Hepatocyte (in vitro differentiated cells): ENCODE measurements at regions not wholly inside any gene's neighbourhood (a gene's known extent, or its start where the extent isn't known, plus 50 kb on each side); places are given as distances from the start of the nearest gene placed in this dataset.

Experiments used
- DNase-seq: peaks from one replicate; pipeline ENCODE4 v3.0.0-alpha.2; 2016; ENCODE audit warnings: low spot score
- H2AFZ ChIP-seq: fragments of 200-600 bp; sonication (generic); 2 replicates; pipeline ENCODE4 v1.6.0; 2016; ENCODE audit warnings: antibody characterized with exemption, mild to moderate bottlenecking
- H3K27ac ChIP-seq: fragments of 200-600 bp; sonication (generic); 2 replicates; pipeline ENCODE4 v1.5.1; 2016; ENCODE audit warnings: mild to moderate bottlenecking
- H3K27me3 ChIP-seq: fragments of 200-600 bp; sonication (generic); 2 replicates; pipeline ENCODE4 v1.6.1; 2016
- H3K36me3 ChIP-seq: fragments of 200-600 bp; sonication (generic); replicated peaks from 2 replicates; pipeline ENCODE4 v1.5.1; 2016; ENCODE audit warnings: low read depth; ENCODE audit not compliant: insufficient read depth
- H3K4me1 ChIP-seq: fragments of 200-600 bp; sonication (generic); 2 replicates; pipeline ENCODE4 v1.5.1; 2016; ENCODE audit warnings: mild to moderate bottlenecking, moderate library complexity; ENCODE audit not compliant: insufficient read depth
- H3K4me2 ChIP-seq: fragments of 200-600 bp; sonication (generic); 2 replicates; pipeline ENCODE4 v1.6.0; 2016
- H3K4me3 ChIP-seq: fragments of 200-600 bp; sonication (generic); 2 replicates; pipeline ENCODE4 v1.5.1; 2016; ENCODE audit warnings: mild to moderate bottlenecking
- H3K79me2 ChIP-seq: fragments of 200-600 bp; sonication (generic); 2 replicates; pipeline ENCODE4 v1.6.0; 2017; ENCODE audit warnings: mild to moderate bottlenecking
- H3K9me2 ChIP-seq: fragments of 200-600 bp; sonication (generic); replicated peaks from 2 replicates; pipeline ENCODE4 v1.6.0; 2017; ENCODE audit warnings: mild to moderate bottlenecking; ENCODE audit not compliant: insufficient read depth
- H3K9me3 ChIP-seq: fragments of 200-600 bp; sonication (generic); 2 replicates; pipeline ENCODE4 v1.5.1; 2016; ENCODE audit warnings: low read depth, mild to moderate bottlenecking
- H4K20me1 ChIP-seq: fragments of 200-600 bp; sonication (generic); 2 replicates; pipeline ENCODE4 v1.6.0; 2016; ENCODE audit warnings: mild to moderate bottlenecking; ENCODE audit not compliant: insufficient read depth, poor library complexity, severe bottlenecking
- CTCF ChIP-seq: fragments of 200-600 bp; sonication (generic); IDR thresholded peaks from 2 replicates; pipeline ENCODE4 v1.5.1; 2016; ENCODE audit warnings: antibody characterized with exemption, mild to moderate bottlenecking; ENCODE audit not compliant: poor library complexity
- EZH2 ChIP-seq: fragments of 200-600 bp; sonication (generic); IDR thresholded peaks from 2 replicates; pipeline ENCODE4 v1.6.1; 2016; ENCODE audit warnings: antibody characterized with exemption, mild to moderate bottlenecking, borderline replicate concordance
- EZH2phosphoT487 ChIP-seq: fragments of 200-600 bp; sonication (generic); IDR thresholded peaks from one replicate; pipeline ENCODE4 v1.6.1; 2018; ENCODE audit warnings: antibody characterized with exemption, mild to moderate bottlenecking, low read depth, moderate library complexity; ENCODE audit not compliant: unreplicated experiment, severe bottlenecking
- WGBS: methylation state at CpG from one replicate; pipeline ENCODE4 v1.1.6; 2016; ENCODE audit warnings: low lambda C conversion rate; ENCODE audit errors: missing lambda C conversion rate; 5-methylcytosine and 5-hydroxymethylcytosine counted together

GRCh38 chr18:4961121-4961909 is 235.7 kb downstream of the AKAIN1 start:
- H3K9me2 ChIP-seq: no peaks in the 10 kb centered on the region
- H4K20me1 ChIP-seq: no peaks in the 10 kb centered on the region
- WGBS: 95% methylated on average over 4 of the region's 4 CpGs
- H3K9me3 ChIP-seq: no peaks in the 10 kb centered on the region
- H3K27ac ChIP-seq: no peak overlapping the region
- H3K4me2 ChIP-seq: no peak overlapping the region
- TF ChIP-seq EZH2phosphoT487 (no peak), CTCF (no peak), EZH2 (no peak)
- H3K4me3 ChIP-seq: no peak overlapping the region
- no peaks in the 10 kb centered on the region for H3K27me3 ChIP-seq
- DNase-seq: no peak
- H3K36me3 ChIP-seq: no peaks in the 10 kb centered on the region
- no peaks in the 10 kb centered on the region for H3K79me2 ChIP-seq
- H3K4me1 ChIP-seq: no peaks in the 10 kb centered on the region
- no peak overlapping the region for H2AFZ ChIP-seq

GRCh38 chr18:4960578-4960977 is 236.5 kb downstream of the AKAIN1 start:
- Histone ChIP-seq H3K4me3 (no peak overlapping the region), H3K9me2 (no peaks in the 10 kb centered on the region), H3K36me3 (no peaks in the 10 kb centered on the region), H3K27ac (no peak overlapping the region), H3K9me3 (no peaks in the 10 kb centered on the region), H2AFZ (no peak overlapping the region), H3K4me1 (no peaks in the 10 kb centered on the region), H3K4me2 (no peak overlapping the region), H4K20me1 (no peaks in the 10 kb centered on the region), H3K27me3 (no peaks in the 10 kb centered on the region), H3K79me2 (no peaks in the 10 kb centered on the region)
- TF ChIP-seq EZH2phosphoT487 (no peak), EZH2 (no peak), CTCF (no peak)
- WGBS: 92% methylated on average over 5 of the region's 5 CpGs
- DNase-seq: no peak

DNA sequence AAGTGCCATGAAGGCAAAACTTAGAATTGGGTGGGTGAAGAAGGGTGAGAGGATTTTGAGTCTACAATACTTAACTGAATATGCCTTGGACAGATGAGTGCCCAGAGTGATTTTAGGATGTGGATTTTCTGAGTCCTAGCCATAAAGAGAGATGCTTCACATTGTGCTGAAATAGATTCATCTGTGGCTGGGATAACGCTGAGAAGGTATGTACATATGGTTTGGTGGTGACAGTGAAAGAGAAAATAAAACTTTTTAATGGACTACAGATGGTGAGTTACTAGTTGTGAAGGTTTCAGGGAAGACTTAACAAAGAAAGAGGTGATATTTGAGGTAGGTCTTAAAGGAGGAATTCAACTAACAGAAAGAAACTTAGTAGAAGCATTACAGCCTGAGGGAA is 265.8 kb downstream of the AKAIN1 start:
- no peaks in the 10 kb centered on the region for H3K4me1 ChIP-seq

More for the DNA sequence above, 265.8 kb downstream of the AKAIN1 start:
- Histone ChIP-seq H3K9me2 (no peaks in the 10 kb centered on the region), H3K79me2 (no peaks in the 10 kb centered on the region), H3K36me3 (no peaks in the 10 kb centered on the region), H2AFZ (no peak overlapping the region), H3K9me3 (peaks cover 4% of the 10 kb centered on the region), H3K27me3 (no peaks in the 10 kb centered on the region), H3K27ac (no peak overlapping the region), H3K4me3 (no peak overlapping the region), H4K20me1 (no peaks in the 10 kb centered on the region), H3K4me2 (no peak overlapping the region)
- 54% methylated on average over 1 of the region's 1 CpG for WGBS
- DNase-seq: no peak
- TF ChIP-seq CTCF (no peak), EZH2 (no peak), EZH2phosphoT487 (no peak)
